HEK293 (cell line): ENCODE measurements at regions not wholly inside any gene's neighbourhood (a gene's known extent, or its start where the extent isn't known, plus 50 kb on each side); places are given as distances from the start of the nearest gene placed in this dataset.

ENCODE experiments used
- CTCF ChIA-PET: fragments of 350-600 bp; formaldehyde crosslinking; extraction: SDS; loops from one replicate; lab custom pipeline; 2021; ENCODE audit warnings: antibody characterized with exemption; lab: Yijun Ruan, JAX
- POLR2A ChIA-PET: fragments of 300-600 bp; formaldehyde crosslinking; extraction: SDS; loops from one replicate; lab custom pipeline; 2020; ENCODE audit warnings: antibody characterized with exemption, inconsistent platforms; lab: Yijun Ruan, JAX
- H3K27ac ChIP-seq: fragments of 200-500 bp; sonication (Bioruptor generic); 2 replicates; pipeline ENCODE4 v1.5.1; 2014; ENCODE audit warnings: low read depth, low read length, control low read depth, inconsistent platforms; ENCODE audit errors: extremely low read depth
- H3K36me3 ChIP-seq, 2 experiments: fragments of 200-500 bp in 1 of 2; sonication (Bioruptor generic) in 1 of 2; 1 replicate in 1 of 2; 2 replicates in 1 of 2; pipeline ENCODE4 v1.5.1; 2014 to 2017; ENCODE audit warnings: inconsistent platforms in 2 of 2, low read length in 2 of 2; ENCODE audit not compliant: control insufficient read depth in 2 of 2, insufficient read depth in 1 of 2
- H3K4me1 ChIP-seq: fragments of 200-500 bp; sonication (Bioruptor generic); 2 replicates; pipeline ENCODE4 v1.5.1; 2014; ENCODE audit warnings: mild to moderate bottlenecking, low read length, inconsistent platforms; ENCODE audit not compliant: control insufficient read depth, insufficient read depth
- H3K4me3 ChIP-seq: 2 replicates; pipeline ENCODE4 v1.5.1; 2011; ENCODE audit warnings: low read depth, mild to moderate bottlenecking, control low read depth, low read length, moderate library complexity
- H3K9me3 ChIP-seq: fragments of 200-500 bp; sonication (Bioruptor generic); 2 replicates; pipeline ENCODE4 v1.5.1; 2014; ENCODE audit warnings: low read depth, low read length, inconsistent platforms; ENCODE audit not compliant: control insufficient read depth, insufficient read depth
- AEBP2 ChIP-seq: fragments of 450-650 bp; formaldehyde crosslinking; IDR thresholded peaks from 2 replicates; pipeline ENCODE4 v1.5.1; 2016; ENCODE audit warnings: missing biosample characterization, missing genetic modification characterization, borderline replicate concordance
- GLI4 ChIP-seq: fragments of 450-650 bp; formaldehyde crosslinking; IDR thresholded peaks from 2 replicates; pipeline ENCODE4 v1.5.1; 2016; ENCODE audit warnings: missing biosample characterization, missing genetic modification characterization
- GLIS2 ChIP-seq: fragments of 450-650 bp; formaldehyde crosslinking; IDR thresholded peaks from 2 replicates; pipeline ENCODE4 v1.5.1; 2016; ENCODE audit warnings: missing biosample characterization, missing genetic modification characterization
- SP3 ChIP-seq: fragments of 450-650 bp; formaldehyde crosslinking; IDR thresholded peaks from 2 replicates; pipeline ENCODE4 v1.5.1; 2016; ENCODE audit warnings: missing biosample characterization, missing genetic modification characterization
- TCF7L2 ChIP-seq: IDR thresholded peaks from 2 replicates; pipeline ENCODE4 v1.6.1; 2011; ENCODE audit warnings: low read depth, mild to moderate bottlenecking, inconsistent platforms, low read length, moderate library complexity, borderline replicate concordance
- WT1 ChIP-seq: fragments of 450-650 bp; formaldehyde crosslinking; IDR thresholded peaks from 2 replicates; pipeline ENCODE4 v1.5.1; 2016; ENCODE audit warnings: missing biosample characterization, missing genetic modification characterization
- ZBTB17 ChIP-seq: fragments of 450-650 bp; formaldehyde crosslinking; IDR thresholded peaks from 2 replicates; pipeline ENCODE4 v1.5.1; 2016; ENCODE audit warnings: missing biosample characterization, missing genetic modification characterization
- ZFP37 ChIP-seq: fragments of 450-650 bp; formaldehyde crosslinking; IDR thresholded peaks from 2 replicates; pipeline ENCODE4 v1.5.1; 2016; ENCODE audit warnings: missing biosample characterization, missing genetic modification characterization
- ZFP41 ChIP-seq: fragments of 450-650 bp; formaldehyde crosslinking; IDR thresholded peaks from 2 replicates; pipeline ENCODE4 v1.5.1; 2016; ENCODE audit warnings: missing biosample characterization, missing genetic modification characterization, borderline replicate concordance
- ZNF132 ChIP-seq: fragments of 450-650 bp; formaldehyde crosslinking; IDR thresholded peaks from 2 replicates; pipeline ENCODE4 v1.5.1; 2017; ENCODE audit warnings: missing biosample characterization, missing genetic modification characterization, borderline replicate concordance
- ZNF175 ChIP-seq: fragments of 450-650 bp; formaldehyde crosslinking; IDR thresholded peaks from 2 replicates; pipeline ENCODE4 v1.5.1; 2016; ENCODE audit warnings: missing biosample characterization, missing genetic modification characterization
- ZNF248 ChIP-seq: fragments of 450-650 bp; formaldehyde crosslinking; IDR thresholded peaks from 2 replicates; pipeline ENCODE4 v1.5.1; 2017; ENCODE audit warnings: missing biosample characterization, missing genetic modification characterization
- ZNF433 ChIP-seq: fragments of 450-650 bp; formaldehyde crosslinking; IDR thresholded peaks from 2 replicates; pipeline ENCODE4 v1.5.1; 2016; ENCODE audit warnings: missing biosample characterization, missing genetic modification characterization, low read depth
- ZNF514 ChIP-seq: fragments of 450-650 bp; formaldehyde crosslinking; IDR thresholded peaks from 2 replicates; pipeline ENCODE4 v1.5.1; 2016; ENCODE audit warnings: missing biosample characterization, missing genetic modification characterization
- ZNF639 ChIP-seq: fragments of 450-650 bp; formaldehyde crosslinking; IDR thresholded peaks from 2 replicates; pipeline ENCODE4 v1.5.1; 2016; ENCODE audit warnings: missing biosample characterization, missing genetic modification characterization
- ZNF670 ChIP-seq: fragments of 450-650 bp; formaldehyde crosslinking; IDR thresholded peaks from 2 replicates; pipeline ENCODE4 v1.5.1; 2016; ENCODE audit warnings: missing biosample characterization, missing genetic modification characterization, low read depth
- ZSCAN23 ChIP-seq: fragments of 450-650 bp; formaldehyde crosslinking; IDR thresholded peaks from 2 replicates; pipeline ENCODE4 v1.5.1; 2016; ENCODE audit warnings: missing biosample characterization, missing genetic modification characterization
- TF ChIP-seq, protein P1 (sequence below): fragments of 450-650 bp; formaldehyde crosslinking; conservative IDR thresholded peaks from 2 replicates; pipeline ENCODE4 v1.5.1; 2016; ENCODE audit warnings: low read depth, missing biosample characterization, missing genetic modification characterization
- TF ChIP-seq, protein P2 (sequence below): fragments of 450-650 bp; formaldehyde crosslinking; IDR thresholded peaks from 2 replicates; pipeline ENCODE4 v1.5.1; 2016; ENCODE audit warnings: missing biosample characterization, missing genetic modification characterization
- TF ChIP-seq, protein P3 (sequence below): fragments of 450-650 bp; formaldehyde crosslinking; IDR thresholded peaks from 2 replicates; pipeline ENCODE4 v1.5.1; 2017; ENCODE audit warnings: missing biosample characterization, missing genetic modification characterization
- TF ChIP-seq, protein P4 (sequence below): fragments of 450-650 bp; formaldehyde crosslinking; IDR thresholded peaks from 2 replicates; pipeline ENCODE4 v1.5.1; 2017; ENCODE audit warnings: missing biosample characterization, missing genetic modification characterization

GRCh38 chr3:118556983-118557382, 477.7 kb downstream of the IGSF11 start:
- no peaks in the 10 kb centered on the region for H3K36me3 ChIP-seq
- ChIA-PET POLR2A (no interaction called here), CTCF (interaction anchor here (0.6 kb wide), 1 partner anchor 358 kb away, joined by 3 read pairs; no protein-coding TSS in a partner anchor)
- no peak overlapping the region for H3K4me3 ChIP-seq
- no peaks in the 10 kb centered on the region for H3K9me3 ChIP-seq
- TF ChIP-seq ZNF514 (tag by site-specific recombination): no peak
- TF ChIP-seq TCF7L2: no peak
- no peak for TF ChIP-seq ZFP37
- no peak for TF ChIP-seq ZNF248 (tag by site-specific recombination)
- no peak for TF ChIP-seq WT1 (tag by site-specific recombination)
- TF ChIP-seq, protein P1, sequence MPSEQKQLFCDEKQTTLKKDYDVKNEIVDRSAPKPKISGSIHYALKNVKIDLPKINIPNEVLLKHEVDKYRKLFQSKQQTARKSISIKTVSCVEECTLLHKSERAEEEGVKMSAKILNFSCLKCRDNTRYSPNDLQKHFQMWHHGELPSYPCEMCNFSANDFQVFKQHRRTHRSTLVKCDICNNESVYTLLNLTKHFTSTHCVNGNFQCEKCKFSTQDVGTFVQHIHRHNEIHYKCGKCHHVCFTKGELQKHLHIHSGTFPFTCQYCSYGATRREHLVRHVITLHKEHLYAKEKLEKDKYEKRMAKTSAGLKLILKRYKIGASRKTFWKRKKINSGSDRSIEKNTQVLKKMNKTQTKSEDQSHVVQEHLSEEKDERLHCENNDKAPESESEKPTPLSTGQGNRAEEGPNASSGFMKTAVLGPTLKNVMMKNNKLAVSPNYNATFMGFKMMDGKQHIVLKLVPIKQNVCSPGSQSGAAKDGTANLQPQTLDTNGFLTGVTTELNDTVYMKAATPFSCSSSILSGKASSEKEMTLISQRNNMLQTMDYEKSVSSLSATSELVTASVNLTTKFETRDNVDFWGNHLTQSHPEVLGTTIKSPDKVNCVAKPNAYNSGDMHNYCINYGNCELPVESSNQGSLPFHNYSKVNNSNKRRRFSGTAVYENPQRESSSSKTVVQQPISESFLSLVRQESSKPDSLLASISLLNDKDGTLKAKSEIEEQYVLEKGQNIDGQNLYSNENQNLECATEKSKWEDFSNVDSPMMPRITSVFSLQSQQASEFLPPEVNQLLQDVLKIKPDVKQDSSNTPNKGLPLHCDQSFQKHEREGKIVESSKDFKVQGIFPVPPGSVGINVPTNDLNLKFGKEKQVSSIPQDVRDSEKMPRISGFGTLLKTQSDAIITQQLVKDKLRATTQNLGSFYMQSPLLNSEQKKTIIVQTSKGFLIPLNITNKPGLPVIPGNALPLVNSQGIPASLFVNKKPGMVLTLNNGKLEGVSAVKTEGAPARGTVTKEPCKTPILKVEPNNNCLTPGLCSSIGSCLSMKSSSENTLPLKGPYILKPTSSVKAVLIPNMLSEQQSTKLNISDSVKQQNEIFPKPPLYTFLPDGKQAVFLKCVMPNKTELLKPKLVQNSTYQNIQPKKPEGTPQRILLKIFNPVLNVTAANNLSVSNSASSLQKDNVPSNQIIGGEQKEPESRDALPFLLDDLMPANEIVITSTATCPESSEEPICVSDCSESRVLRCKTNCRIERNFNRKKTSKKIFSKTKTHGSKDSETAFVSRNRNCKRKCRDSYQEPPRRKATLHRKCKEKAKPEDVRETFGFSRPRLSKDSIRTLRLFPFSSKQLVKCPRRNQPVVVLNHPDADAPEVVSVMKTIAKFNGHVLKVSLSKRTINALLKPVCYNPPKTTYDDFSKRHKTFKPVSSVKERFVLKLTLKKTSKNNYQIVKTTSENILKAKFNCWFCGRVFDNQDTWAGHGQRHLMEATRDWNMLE (tag by site-specific recombination): no peak
- TF ChIP-seq ZNF132: no peak
- TF ChIP-seq ZNF639 (tag by site-specific recombination): no peak
- H3K27ac ChIP-seq: no peak overlapping the region
- H3K4me1 ChIP-seq: no peaks in the 10 kb centered on the region

DNA sequence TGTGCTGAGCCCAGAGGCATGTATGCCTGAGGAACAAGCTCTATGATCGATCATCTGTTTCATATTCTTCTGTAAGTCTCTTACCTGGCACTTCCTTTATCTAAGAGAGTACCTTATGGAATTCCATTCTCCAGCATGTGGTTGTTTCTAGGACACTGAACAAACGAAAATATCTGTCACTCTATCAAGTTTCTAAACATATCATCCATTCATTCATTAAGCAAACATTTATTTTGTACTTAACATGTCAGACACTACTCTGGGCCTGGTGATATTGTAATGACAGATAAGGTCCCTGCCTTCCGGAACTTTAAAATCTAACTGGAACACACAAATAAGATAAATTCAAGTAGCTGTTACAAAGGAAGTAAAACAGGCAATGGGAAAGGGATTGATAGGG, 477.1 kb downstream of the IGSF11 start:
- H3K9me3 ChIP-seq: no peaks in the 10 kb centered on the region
- no peak overlapping the region for H3K4me3 ChIP-seq
- CTCF ChIA-PET: interaction anchor here (0.6 kb wide), 1 partner anchor 359 kb away, joined by 3 read pairs; no protein-coding TSS in a partner anchor
- H3K4me1 ChIP-seq: no peaks in the 10 kb centered on the region
- no peak overlapping the region for H3K27ac ChIP-seq
- H3K36me3 ChIP-seq: no peaks in the 10 kb centered on the region
- TF ChIP-seq, protein P2, sequence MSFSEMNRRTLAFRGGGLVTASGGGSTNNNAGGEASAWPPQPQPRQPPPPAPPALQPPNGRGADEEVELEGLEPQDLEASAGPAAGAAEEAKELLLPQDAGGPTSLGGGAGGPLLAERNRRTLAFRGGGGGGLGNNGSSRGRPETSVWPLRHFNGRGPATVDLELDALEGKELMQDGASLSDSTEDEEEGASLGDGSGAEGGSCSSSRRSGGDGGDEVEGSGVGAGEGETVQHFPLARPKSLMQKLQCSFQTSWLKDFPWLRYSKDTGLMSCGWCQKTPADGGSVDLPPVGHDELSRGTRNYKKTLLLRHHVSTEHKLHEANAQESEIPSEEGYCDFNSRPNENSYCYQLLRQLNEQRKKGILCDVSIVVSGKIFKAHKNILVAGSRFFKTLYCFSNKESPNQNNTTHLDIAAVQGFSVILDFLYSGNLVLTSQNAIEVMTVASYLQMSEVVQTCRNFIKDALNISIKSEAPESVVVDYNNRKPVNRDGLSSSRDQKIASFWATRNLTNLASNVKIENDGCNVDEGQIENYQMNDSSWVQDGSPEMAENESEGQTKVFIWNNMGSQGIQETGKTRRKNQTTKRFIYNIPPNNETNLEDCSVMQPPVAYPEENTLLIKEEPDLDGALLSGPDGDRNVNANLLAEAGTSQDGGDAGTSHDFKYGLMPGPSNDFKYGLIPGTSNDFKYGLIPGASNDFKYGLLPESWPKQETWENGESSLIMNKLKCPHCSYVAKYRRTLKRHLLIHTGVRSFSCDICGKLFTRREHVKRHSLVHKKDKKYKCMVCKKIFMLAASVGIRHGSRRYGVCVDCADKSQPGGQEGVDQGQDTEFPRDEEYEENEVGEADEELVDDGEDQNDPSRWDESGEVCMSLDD (tag by site-specific recombination): no peak
- no peak for TF ChIP-seq ZFP41 (tag by site-specific recombination)
- TF ChIP-seq GLIS2 (tag by site-specific recombination): no peak
- no peak for TF ChIP-seq ZNF514 (tag by site-specific recombination)
- no peak for TF ChIP-seq ZNF175 (tag by site-specific recombination)
- TF ChIP-seq, protein P3, sequence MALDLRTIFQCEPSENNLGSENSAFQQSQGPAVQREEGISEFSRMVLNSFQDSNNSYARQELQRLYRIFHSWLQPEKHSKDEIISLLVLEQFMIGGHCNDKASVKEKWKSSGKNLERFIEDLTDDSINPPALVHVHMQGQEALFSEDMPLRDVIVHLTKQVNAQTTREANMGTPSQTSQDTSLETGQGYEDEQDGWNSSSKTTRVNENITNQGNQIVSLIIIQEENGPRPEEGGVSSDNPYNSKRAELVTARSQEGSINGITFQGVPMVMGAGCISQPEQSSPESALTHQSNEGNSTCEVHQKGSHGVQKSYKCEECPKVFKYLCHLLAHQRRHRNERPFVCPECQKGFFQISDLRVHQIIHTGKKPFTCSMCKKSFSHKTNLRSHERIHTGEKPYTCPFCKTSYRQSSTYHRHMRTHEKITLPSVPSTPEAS: no peak
- no peak for TF ChIP-seq SP3 (tag by site-specific recombination)
- no peak for TF ChIP-seq AEBP2 (tag by site-specific recombination)
- TF ChIP-seq ZNF433 (tag by site-specific recombination): no peak
- TF ChIP-seq, protein P4, sequence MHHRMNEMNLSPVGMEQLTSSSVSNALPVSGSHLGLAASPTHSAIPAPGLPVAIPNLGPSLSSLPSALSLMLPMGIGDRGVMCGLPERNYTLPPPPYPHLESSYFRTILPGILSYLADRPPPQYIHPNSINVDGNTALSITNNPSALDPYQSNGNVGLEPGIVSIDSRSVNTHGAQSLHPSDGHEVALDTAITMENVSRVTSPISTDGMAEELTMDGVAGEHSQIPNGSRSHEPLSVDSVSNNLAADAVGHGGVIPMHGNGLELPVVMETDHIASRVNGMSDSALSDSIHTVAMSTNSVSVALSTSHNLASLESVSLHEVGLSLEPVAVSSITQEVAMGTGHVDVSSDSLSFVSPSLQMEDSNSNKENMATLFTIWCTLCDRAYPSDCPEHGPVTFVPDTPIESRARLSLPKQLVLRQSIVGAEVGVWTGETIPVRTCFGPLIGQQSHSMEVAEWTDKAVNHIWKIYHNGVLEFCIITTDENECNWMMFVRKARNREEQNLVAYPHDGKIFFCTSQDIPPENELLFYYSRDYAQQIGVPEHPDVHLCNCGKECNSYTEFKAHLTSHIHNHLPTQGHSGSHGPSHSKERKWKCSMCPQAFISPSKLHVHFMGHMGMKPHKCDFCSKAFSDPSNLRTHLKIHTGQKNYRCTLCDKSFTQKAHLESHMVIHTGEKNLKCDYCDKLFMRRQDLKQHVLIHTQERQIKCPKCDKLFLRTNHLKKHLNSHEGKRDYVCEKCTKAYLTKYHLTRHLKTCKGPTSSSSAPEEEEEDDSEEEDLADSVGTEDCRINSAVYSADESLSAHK (tag by site-specific recombination): no peak
- TF ChIP-seq ZSCAN23: no peak
- no peak for TF ChIP-seq GLI4 (tag by site-specific recombination)
- no peak for TF ChIP-seq ZNF248 (tag by site-specific recombination)
- TF ChIP-seq ZBTB17 (tag by site-specific recombination): no peak
- TF ChIP-seq ZNF670: no peak
- POLR2A ChIA-PET: no interaction called here
